Gastroesophageal sphincter (tissue), 4 donors: ENCODE measurements at regions not wholly inside any gene's neighbourhood (a gene's known extent, or its start where the extent isn't known, plus 50 kb on each side); places are given as distances from the start of the nearest gene placed in this dataset.

Source experiments
- ATAC-seq: fragments of 150-250 bp; one replicate; pipeline ENCODE4 v1.9.1; 2016; ENCODE audit warnings: mild to moderate bottlenecking, moderate library complexity
- H3K27ac ChIP-seq, 4 donors: fragments of 200-600 bp; sonication (generic) in 3 of 4; 1 replicate in 3 of 4; 2 replicates in 1 of 4; pipeline ENCODE4 v1.5.1; 2016 to 2019
- H3K27me3 ChIP-seq: fragments of 200-600 bp; sonication (generic); one replicate; pipeline ENCODE4 v1.5.1; 2019
- H3K36me3 ChIP-seq, 2 donors: fragments of 200-600 bp; sonication (generic); one replicate each; pipeline ENCODE4 v1.5.1; 2019; ENCODE audit warnings: control low read depth in 1 of 2
- H3K4me1 ChIP-seq, 3 donors: fragments of 200-600 bp; sonication (generic); 1 replicate in 2 of 3; 2 replicates in 1 of 3; pipeline ENCODE4 v1.5.1; 2016 to 2019; ENCODE audit warnings: control low read depth in 2 of 3
- H3K4me3 ChIP-seq, 2 donors: fragments of 200-600 bp; sonication (generic); one replicate each; pipeline ENCODE4 v1.5.1; 2019; ENCODE audit warnings: mild to moderate bottlenecking in 1 of 2, moderate library complexity in 1 of 2
- H3K9me3 ChIP-seq, 3 donors: fragments of 200-600 bp; sonication (generic); one replicate each; pipeline ENCODE4 v1.5.1; 2017 to 2019; ENCODE audit warnings: control low read depth in 2 of 3
- EP300 ChIP-seq: sonication (generic); formaldehyde crosslinking; IDR thresholded peaks from one replicate; pipeline ENCODE4 v1.6.1; 2017; ENCODE audit warnings: antibody characterized with exemption, mild to moderate bottlenecking
- POLR2A ChIP-seq, 2 donors: fragments of 450-650 bp; IDR thresholded peaks; one replicate each; pipeline ENCODE4 v1.6.1; 2017; ENCODE audit warnings: antibody characterized with exemption in 2 of 2, mild to moderate bottlenecking in 2 of 2, moderate library complexity in 1 of 2
- POLR2AphosphoS5 ChIP-seq: sonication (generic); formaldehyde crosslinking; IDR thresholded peaks from one replicate; pipeline ENCODE4 v1.6.1; 2017; ENCODE audit warnings: antibody characterized with exemption
- WGBS, 2 donors: methylation state at CpG; one replicate each; pipeline ENCODE4 v1.1.5; 2018; ENCODE audit warnings: low coverage in 1 of 2; 5-methylcytosine and 5-hydroxymethylcytosine counted together
- TF ChIP-seq, protein P1 (sequence below), 4 experiments: fragments of 200-600 bp in 2 of 4; fragments of 450-650 bp in 2 of 4; sonication (generic) in 1 of 4; IDR thresholded peaks; one replicate each; pipeline ENCODE4 v1.5.1; 2017 to 2019; ENCODE audit warnings: antibody characterized with exemption in 4 of 4, mild to moderate bottlenecking in 2 of 4, moderate library complexity in 2 of 4

GRCh38 chr3:194905696-194906095 lies 220.0 kb downstream of the FAM43A start:
- Histone ChIP-seq H3K27me3 (no peaks in the 10 kb centered on the region), H3K27ac (no peak overlapping the region), H3K36me3 (no peaks in the 10 kb centered on the region), H3K4me1 (no peaks in the 10 kb centered on the region), H3K4me3 (no peak overlapping the region), H3K9me3 (no peaks in the 10 kb centered on the region)
- 94% methylated on average over 2 of the region's 2 CpGs for WGBS, 2 donors
- TF ChIP-seq EP300 (no peak), POLR2A (IDR thresholded peaks at IDR 0.05) (no peak), POLR2AphosphoS5 (no peak)
- TF ChIP-seq, protein P1, sequence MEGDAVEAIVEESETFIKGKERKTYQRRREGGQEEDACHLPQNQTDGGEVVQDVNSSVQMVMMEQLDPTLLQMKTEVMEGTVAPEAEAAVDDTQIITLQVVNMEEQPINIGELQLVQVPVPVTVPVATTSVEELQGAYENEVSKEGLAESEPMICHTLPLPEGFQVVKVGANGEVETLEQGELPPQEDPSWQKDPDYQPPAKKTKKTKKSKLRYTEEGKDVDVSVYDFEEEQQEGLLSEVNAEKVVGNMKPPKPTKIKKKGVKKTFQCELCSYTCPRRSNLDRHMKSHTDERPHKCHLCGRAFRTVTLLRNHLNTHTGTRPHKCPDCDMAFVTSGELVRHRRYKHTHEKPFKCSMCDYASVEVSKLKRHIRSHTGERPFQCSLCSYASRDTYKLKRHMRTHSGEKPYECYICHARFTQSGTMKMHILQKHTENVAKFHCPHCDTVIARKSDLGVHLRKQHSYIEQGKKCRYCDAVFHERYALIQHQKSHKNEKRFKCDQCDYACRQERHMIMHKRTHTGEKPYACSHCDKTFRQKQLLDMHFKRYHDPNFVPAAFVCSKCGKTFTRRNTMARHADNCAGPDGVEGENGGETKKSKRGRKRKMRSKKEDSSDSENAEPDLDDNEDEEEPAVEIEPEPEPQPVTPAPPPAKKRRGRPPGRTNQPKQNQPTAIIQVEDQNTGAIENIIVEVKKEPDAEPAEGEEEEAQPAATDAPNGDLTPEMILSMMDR (IDR thresholded peaks at IDR 0.05): no peak
- ATAC-seq: no peak

GRCh38 chr3:194906229-194906629 lies 220.5 kb downstream of the FAM43A start:
- Histone ChIP-seq H3K27me3 (no peaks in the 10 kb centered on the region), H3K4me3 (no peak overlapping the region), H3K27ac (no peak overlapping the region), H3K36me3 (no peaks in the 10 kb centered on the region), H3K9me3 (no peaks in the 10 kb centered on the region), H3K4me1 (no peaks in the 10 kb centered on the region)
- ATAC-seq: no peak
- TF ChIP-seq EP300 (no peak), POLR2A (IDR thresholded peaks at IDR 0.05) (no peak), POLR2AphosphoS5 (no peak)
- TF ChIP-seq, protein P1 (IDR thresholded peaks at IDR 0.05): no peak
- WGBS, 2 donors: 57 to 81% methylated on average over 4 of the region's 4 CpGs

DNA sequence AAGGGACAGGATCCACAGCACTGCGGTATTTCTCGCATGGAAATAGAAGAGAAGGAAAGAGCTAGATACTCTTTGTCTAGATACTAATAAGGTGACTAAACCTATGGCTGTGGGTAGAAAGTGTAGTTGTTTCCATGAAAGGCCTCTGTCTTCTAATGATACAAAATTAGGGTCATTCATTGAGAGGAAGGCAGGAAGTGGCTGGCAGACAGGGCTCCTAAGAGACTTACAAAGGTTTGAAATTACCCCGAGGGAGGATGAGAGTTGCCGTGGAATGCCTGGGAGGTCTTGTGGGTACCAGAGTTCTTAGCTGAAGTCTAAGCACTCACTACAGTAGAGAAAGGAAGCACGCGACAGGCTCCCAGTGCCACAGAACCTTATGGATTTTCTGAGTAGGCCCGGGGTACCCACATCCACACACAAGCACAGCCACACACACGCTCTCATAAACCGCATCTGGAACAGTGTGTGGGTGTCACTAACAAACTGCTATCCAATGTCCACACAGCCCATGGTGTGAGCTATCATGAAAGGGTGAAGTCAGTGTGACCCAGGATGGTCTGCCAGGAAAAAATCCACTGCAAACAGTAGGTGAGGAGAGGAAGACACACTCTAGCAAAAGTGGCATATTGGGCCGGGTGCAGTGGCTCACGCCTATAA lies 221.4 kb downstream of the FAM43A start:
- no peaks in the 10 kb centered on the region for H3K36me3 ChIP-seq
- no peak for TF ChIP-seq EP300
- TF ChIP-seq POLR2A (IDR thresholded peaks at IDR 0.05): no peak
- TF ChIP-seq, protein P1 (IDR thresholded peaks at IDR 0.05): no peak
- TF ChIP-seq POLR2AphosphoS5: no peak
- WGBS, 2 donors: 85 to 100% methylated on average over 5 to 10 of the region's 11 CpGs
- H3K9me3 ChIP-seq: no peaks in the 10 kb centered on the region
- H3K4me1 ChIP-seq: no peaks in the 10 kb centered on the region
- ATAC-seq: no peak
- H3K27ac ChIP-seq: no peak overlapping the region
- H3K4me3 ChIP-seq: no peak overlapping the region
- no peaks in the 10 kb centered on the region for H3K27me3 ChIP-seq

- Histone ChIP-seq H3K9me3 (no peaks in the 10 kb centered on the region), H3K36me3 (no peaks in the 10 kb centered on the region), H3K4me3 (no peak overlapping the region), H3K27me3 (no peaks in the 10 kb centered on the region), H3K27ac (no peak overlapping the region), H3K4me1 (no peaks in the 10 kb centered on the region)
- 73 to 100% methylated on average over 3 to 5 of the region's 5 CpGs for WGBS, 2 donors
- no peak for ATAC-seq
- TF ChIP-seq EP300 (no peak), POLR2AphosphoS5 (no peak), POLR2A (IDR thresholded peaks at IDR 0.05) (no peak)
- TF ChIP-seq, protein P1 (IDR thresholded peaks at IDR 0.05): no peak
Measured at GRCh38 chr3:194907811-194908210, 222.1 kb downstream of the FAM43A start.

- TF ChIP-seq, protein P1 (IDR thresholded peaks at IDR 0.05): no peak
- no peak for TF ChIP-seq POLR2AphosphoS5
- TF ChIP-seq EP300: no peak
- no peak for TF ChIP-seq POLR2A (IDR thresholded peaks at IDR 0.05)
- ATAC-seq: no peak
- Histone ChIP-seq H3K4me3 (no peak overlapping the region), H3K9me3 (no peaks in the 10 kb centered on the region), H3K4me1 (no peaks in the 10 kb centered on the region), H3K36me3 (no peaks in the 10 kb centered on the region), H3K27me3 (no peaks in the 10 kb centered on the region), H3K27ac (no peak overlapping the region)
- 82 to 90% methylated on average over 2 to 4 of the region's 5 CpGs for WGBS, 2 donors
Measured at GRCh38 chr3:194908496-194908895, 222.8 kb downstream of the FAM43A start.
